ENCODE measurements at regions not wholly inside any gene's neighbourhood (a gene's known extent, or its start where the extent isn't known, plus 50 kb on each side); places are given as distances from the start of the nearest gene placed in this dataset.

DNA sequence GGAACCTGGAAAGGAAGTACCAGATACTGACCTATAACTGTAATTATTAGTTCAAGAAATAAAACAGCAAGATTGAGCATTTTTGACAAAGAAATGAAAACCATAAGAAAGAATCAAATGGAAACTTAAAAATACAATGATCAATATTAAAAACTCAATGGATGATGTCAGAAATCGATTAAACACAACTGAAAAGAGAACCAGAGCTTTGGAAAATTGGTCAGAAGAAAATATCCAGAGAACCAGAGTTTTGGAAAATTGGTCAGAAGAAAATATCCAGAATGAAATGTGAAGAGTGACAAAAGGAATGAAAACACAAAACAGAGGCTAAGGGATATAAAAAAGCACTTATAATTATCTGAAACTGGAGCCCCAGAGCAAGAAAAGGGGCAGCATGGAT, 438.6 kb downstream of the AJAP1 start:
- Mint-ChIP-seq H3K4me1 (no peaks in the 10 kb centered on the region), H3K36me3 (ENCODE audit: low read depth) (peaks cover 8% of the 10 kb centered on the region), H3K27me3 (no peaks in the 10 kb centered on the region), H3K27ac (no peak overlapping the region), H3K9me3 (peaks cover 35% of the 10 kb centered on the region), H3K4me3 (no peak overlapping the region)
- no peak for DNase-seq
- no peak for ATAC-seq

GRCh38 chr1:5084676-5085075, 430.3 kb downstream of the AJAP1 start:
- no peak for ATAC-seq
- DNase-seq: no peak
- no peaks in the 10 kb centered on the region for H3K9me3 Mint-ChIP-seq
- no peak overlapping the region for H3K4me3 Mint-ChIP-seq
- H3K27me3 Mint-ChIP-seq: no peaks in the 10 kb centered on the region
- H3K27ac Mint-ChIP-seq: no peak overlapping the region
- no peaks in the 10 kb centered on the region for H3K4me1 Mint-ChIP-seq
- no peaks in the 10 kb centered on the region for H3K36me3 Mint-ChIP-seq (ENCODE audit: low read depth)

- ATAC-seq: no peak
Measured at GRCh38 chr1:5067246-5067645, 412.8 kb downstream of the AJAP1 start.

DNA sequence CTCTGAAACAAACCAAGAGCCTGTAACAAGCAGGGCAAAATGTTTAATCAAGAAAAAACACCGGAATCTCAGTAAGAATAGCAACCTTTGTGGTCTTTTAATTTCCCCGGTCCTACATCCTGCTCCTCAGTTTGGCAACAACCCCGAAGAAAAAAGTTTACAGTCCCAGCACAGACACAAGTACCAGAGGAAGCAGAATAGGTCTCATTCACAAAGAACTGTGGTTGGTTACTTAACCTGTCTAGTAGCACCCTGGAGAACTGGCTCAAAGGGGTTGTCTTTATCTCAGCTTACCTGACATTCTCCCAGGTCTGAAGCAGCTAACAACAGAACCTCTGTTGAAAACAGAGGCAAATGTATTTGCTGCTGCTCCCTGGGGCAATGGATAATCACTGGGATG, 399.3 kb downstream of the AJAP1 start:
- H3K9me3 Mint-ChIP-seq: peaks cover 21% of the 10 kb centered on the region
- no peak overlapping the region for H3K4me3 Mint-ChIP-seq
- no peak for ATAC-seq
- peaks cover 3% of the 10 kb centered on the region for H3K27me3 Mint-ChIP-seq
- no peak overlapping the region for H3K27ac Mint-ChIP-seq
- no peaks in the 10 kb centered on the region for H3K4me1 Mint-ChIP-seq
- no peaks in the 10 kb centered on the region for H3K36me3 Mint-ChIP-seq (ENCODE audit: low read depth)
- DNase-seq: no peak

More at GRCh38 chr1:5067246-5067645, 412.8 kb downstream of the AJAP1 start:
- no peak for DNase-seq
- H3K27ac Mint-ChIP-seq: no peak overlapping the region
- no peaks in the 10 kb centered on the region for H3K4me1 Mint-ChIP-seq
- peaks cover 1% of the 10 kb centered on the region for H3K36me3 Mint-ChIP-seq (ENCODE audit: low read depth)
- peaks cover 8% of the 10 kb centered on the region for H3K9me3 Mint-ChIP-seq
- H3K27me3 Mint-ChIP-seq: peaks cover 4% of the 10 kb centered on the region
- H3K4me3 Mint-ChIP-seq: no peak overlapping the region

DNA sequence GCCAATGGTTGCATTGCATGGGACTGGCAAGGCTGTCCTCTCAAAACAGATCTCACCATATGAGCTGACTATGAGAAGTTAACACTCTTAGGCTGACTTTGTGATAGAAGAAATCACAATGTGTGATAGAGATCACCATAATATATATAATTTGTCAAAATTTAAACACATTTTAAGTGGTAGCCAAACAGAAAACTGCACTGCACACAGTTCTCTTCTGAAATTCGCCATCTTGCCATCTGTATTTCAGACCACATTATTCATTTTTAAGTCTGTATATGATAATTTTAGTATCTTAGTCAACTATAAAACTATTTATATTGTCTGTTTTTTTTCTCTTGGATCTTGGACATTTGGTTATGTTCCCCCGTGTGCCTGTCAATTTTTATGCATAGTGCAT, 374.7 kb downstream of the AJAP1 start:
- H3K27ac Mint-ChIP-seq: no peak overlapping the region

GRCh38 chr1:5012249-5012648, 357.8 kb downstream of the AJAP1 start:
- H3K27ac Mint-ChIP-seq: no peak overlapping the region
- H3K4me1 Mint-ChIP-seq: no peaks in the 10 kb centered on the region
- ATAC-seq (no peak), DNase-seq (no peak)
- H3K4me3 Mint-ChIP-seq: no peak overlapping the region
- H3K9me3 Mint-ChIP-seq: no peaks in the 10 kb centered on the region
- H3K27me3 Mint-ChIP-seq: no peaks in the 10 kb centered on the region
- no peaks in the 10 kb centered on the region for H3K36me3 Mint-ChIP-seq (ENCODE audit: low read depth)

More for the DNA sequence above, 374.7 kb downstream of the AJAP1 start:
- no peak overlapping the region for H3K4me3 Mint-ChIP-seq
- H3K36me3 Mint-ChIP-seq (ENCODE audit: low read depth): no peaks in the 10 kb centered on the region
- no peaks in the 10 kb centered on the region for H3K27me3 Mint-ChIP-seq
- H3K4me1 Mint-ChIP-seq: no peaks in the 10 kb centered on the region
- DNase-seq: no peak
- no peaks in the 10 kb centered on the region for H3K9me3 Mint-ChIP-seq
- no peak for ATAC-seq

DNA sequence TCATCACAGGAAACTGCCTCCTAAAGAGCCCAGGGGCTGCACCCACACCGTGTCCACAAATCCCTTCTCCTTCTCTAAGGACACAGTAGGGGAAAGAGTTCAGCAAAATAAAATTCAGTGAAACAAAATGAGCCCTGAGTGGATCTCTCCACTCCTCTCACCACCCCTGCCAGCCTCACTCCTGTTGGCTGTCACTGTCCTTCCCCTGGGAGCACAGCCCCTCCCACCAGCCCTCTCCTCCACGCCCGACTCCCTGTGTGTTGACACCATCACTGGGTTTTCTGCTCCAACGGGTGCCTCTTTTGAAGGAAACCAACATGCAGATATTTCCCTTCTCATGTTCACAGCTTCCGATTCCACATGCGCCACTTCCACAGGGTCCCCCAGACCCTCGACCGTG, 356.2 kb downstream of the AJAP1 start:
- ATAC-seq: no peak
- H3K27me3 Mint-ChIP-seq: no peaks in the 10 kb centered on the region

GRCh38 chr1:5010236-5010635, 355.8 kb downstream of the AJAP1 start:
- Mint-ChIP-seq H3K4me1 (no peaks in the 10 kb centered on the region), H3K27ac (no peak overlapping the region), H3K9me3 (peaks cover under 1% of the 10 kb centered on the region), H3K27me3 (no peaks in the 10 kb centered on the region), H3K4me3 (no peak overlapping the region), H3K36me3 (ENCODE audit: low read depth) (no peaks in the 10 kb centered on the region)
- DNase-seq (no peak), ATAC-seq (no peak)

More for the DNA sequence above, 356.2 kb downstream of the AJAP1 start:
- Mint-ChIP-seq H3K36me3 (ENCODE audit: low read depth) (no peaks in the 10 kb centered on the region), H3K4me3 (no peak overlapping the region), H3K4me1 (no peaks in the 10 kb centered on the region), H3K9me3 (no peaks in the 10 kb centered on the region), H3K27ac (no peak overlapping the region)
- no peak for DNase-seq

GRCh38 chr1:5009376-5010065, 355.1 kb downstream of the AJAP1 start:
- ATAC-seq (no peak), DNase-seq (no peak)
- Mint-ChIP-seq H3K9me3 (peaks cover 7% of the 10 kb centered on the region), H3K27me3 (no peaks in the 10 kb centered on the region), H3K4me1 (no peaks in the 10 kb centered on the region), H3K27ac (no peak overlapping the region), H3K36me3 (ENCODE audit: low read depth) (no peaks in the 10 kb centered on the region), H3K4me3 (no peak overlapping the region)

- no peaks in the 10 kb centered on the region for H3K27me3 Mint-ChIP-seq
- no peaks in the 10 kb centered on the region for H3K4me1 Mint-ChIP-seq
- H3K36me3 Mint-ChIP-seq (ENCODE audit: low read depth): no peaks in the 10 kb centered on the region
- no peak for ATAC-seq
- H3K9me3 Mint-ChIP-seq: peaks cover 16% of the 10 kb centered on the region
- no peak for DNase-seq
- no peak overlapping the region for H3K27ac Mint-ChIP-seq
- no peak overlapping the region for H3K4me3 Mint-ChIP-seq
Measured at GRCh38 chr1:5005171-5005570, 350.8 kb downstream of the AJAP1 start.

DNA sequence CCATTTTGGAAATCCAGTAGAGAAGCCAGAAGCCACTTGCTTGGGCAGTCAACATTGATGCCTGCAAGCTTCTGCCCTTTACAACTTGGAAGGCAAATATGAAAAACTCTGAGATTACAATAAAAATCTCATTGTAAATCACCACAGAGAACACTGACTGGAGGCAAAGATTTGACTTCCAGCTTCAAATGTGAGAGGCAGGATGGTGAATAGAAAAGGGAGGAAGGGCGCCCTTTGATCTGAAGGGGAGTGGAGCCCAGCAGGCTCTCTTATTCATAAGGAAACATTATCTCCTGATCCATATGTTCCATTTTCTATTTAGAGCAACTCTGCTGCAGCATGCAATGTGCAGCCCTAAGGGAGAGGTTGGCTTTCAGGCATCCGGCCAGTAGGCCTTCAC, 348.3 kb downstream of the AJAP1 start:
- ATAC-seq (no peak), DNase-seq (no peak)
- H3K9me3 Mint-ChIP-seq: peaks cover 16% of the 10 kb centered on the region
- H3K27ac Mint-ChIP-seq: no peak overlapping the region
- H3K27me3 Mint-ChIP-seq: no peaks in the 10 kb centered on the region
- no peaks in the 10 kb centered on the region for H3K36me3 Mint-ChIP-seq (ENCODE audit: low read depth)
- no peak overlapping the region for H3K4me3 Mint-ChIP-seq
- H3K4me1 Mint-ChIP-seq: no peaks in the 10 kb centered on the region

DNA sequence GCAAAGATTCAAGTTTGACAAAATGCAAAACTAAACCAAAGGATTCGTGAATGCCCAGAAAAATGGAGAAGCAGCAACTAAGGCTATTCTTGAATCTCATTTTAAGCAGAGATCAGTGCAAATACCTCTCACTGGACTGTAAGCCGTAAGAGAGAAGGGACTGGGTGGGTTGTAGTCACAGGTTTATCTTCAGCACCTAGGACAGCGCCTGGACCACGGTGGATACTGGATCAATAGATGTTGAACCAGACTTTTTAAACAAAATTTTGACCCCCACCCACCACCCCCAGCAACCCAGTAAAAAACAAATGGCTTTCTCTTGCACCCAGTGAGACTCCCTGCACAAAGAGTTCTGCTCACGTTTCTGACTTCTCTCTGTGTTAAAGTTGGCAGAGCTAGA, 347.1 kb downstream of the AJAP1 start:
- Mint-ChIP-seq H3K4me3 (no peak overlapping the region), H3K4me1 (no peaks in the 10 kb centered on the region), H3K36me3 (ENCODE audit: low read depth) (no peaks in the 10 kb centered on the region), H3K9me3 (peaks cover 16% of the 10 kb centered on the region), H3K27ac (no peak overlapping the region), H3K27me3 (no peaks in the 10 kb centered on the region)
- DNase-seq: peak; percentile 5
- no peak for ATAC-seq

DNA sequence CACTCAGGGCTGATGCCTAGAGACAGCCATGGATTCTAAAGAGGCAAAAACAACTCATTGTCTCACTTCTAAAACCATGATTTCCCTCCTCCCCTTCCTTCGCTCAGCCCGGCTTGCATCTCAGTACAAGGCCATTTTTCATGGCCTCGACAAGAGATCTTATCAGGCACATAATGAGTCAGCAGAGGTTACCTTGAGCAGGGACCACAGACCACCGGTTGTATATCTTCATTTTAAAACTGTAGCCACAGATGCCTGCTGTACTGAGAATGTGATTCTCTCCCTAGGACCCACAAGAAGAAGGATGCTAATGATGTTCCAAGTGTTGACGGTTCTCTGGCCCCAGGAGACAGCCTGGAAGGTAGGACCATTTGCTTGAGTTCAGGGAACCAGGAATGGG, 331.9 kb downstream of the AJAP1 start:
- Mint-ChIP-seq H3K27me3 (no peaks in the 10 kb centered on the region), H3K4me3 (no peak overlapping the region), H3K9me3 (no peaks in the 10 kb centered on the region), H3K4me1 (no peaks in the 10 kb centered on the region), H3K36me3 (ENCODE audit: low read depth) (no peaks in the 10 kb centered on the region), H3K27ac (no peak overlapping the region)
- ATAC-seq (no peak), DNase-seq (no peak)

DNA sequence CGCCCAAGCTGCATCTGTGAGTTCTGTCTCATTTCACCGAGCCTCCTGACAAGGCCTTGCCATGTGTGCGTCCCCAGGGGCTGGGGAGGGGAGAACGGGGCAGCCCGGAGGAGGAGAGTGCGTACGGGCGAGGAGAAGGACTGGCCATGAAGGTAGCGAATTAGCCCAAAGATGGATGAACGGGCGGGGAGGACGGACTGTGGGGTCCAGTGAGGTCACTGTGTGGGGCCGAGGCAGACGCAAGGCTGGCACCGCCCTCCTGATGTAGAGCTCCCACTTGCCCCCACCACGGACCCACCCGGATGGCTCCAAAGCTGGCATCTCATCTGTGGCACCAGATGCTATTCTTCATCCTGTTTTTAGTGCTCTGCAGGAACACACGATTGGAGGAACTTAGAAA, 330.4 kb downstream of the AJAP1 start:
- no peak overlapping the region for H3K27ac Mint-ChIP-seq
- H3K9me3 Mint-ChIP-seq: no peaks in the 10 kb centered on the region
- DNase-seq (no peak), ATAC-seq (no peak)
- no peak overlapping the region for H3K4me3 Mint-ChIP-seq
- peaks cover 2% of the 10 kb centered on the region for H3K27me3 Mint-ChIP-seq
- no peaks in the 10 kb centered on the region for H3K36me3 Mint-ChIP-seq (ENCODE audit: low read depth)
- H3K4me1 Mint-ChIP-seq: no peaks in the 10 kb centered on the region

GRCh38 chr1:4980211-4980610, 325.8 kb downstream of the AJAP1 start:
- Mint-ChIP-seq H3K27ac (no peak overlapping the region), H3K9me3 (no peaks in the 10 kb centered on the region), H3K4me1 (no peaks in the 10 kb centered on the region), H3K27me3 (peaks cover 6% of the 10 kb centered on the region), H3K36me3 (ENCODE audit: low read depth) (no peaks in the 10 kb centered on the region), H3K4me3 (no peak overlapping the region)
- ATAC-seq (no peak), DNase-seq (no peak)
